ENCODE measurements at regions not wholly inside any gene's neighbourhood (a gene's known extent, or its start where the extent isn't known, plus 50 kb on each side); places are given as distances from the start of the nearest gene placed in this dataset.

DNA sequence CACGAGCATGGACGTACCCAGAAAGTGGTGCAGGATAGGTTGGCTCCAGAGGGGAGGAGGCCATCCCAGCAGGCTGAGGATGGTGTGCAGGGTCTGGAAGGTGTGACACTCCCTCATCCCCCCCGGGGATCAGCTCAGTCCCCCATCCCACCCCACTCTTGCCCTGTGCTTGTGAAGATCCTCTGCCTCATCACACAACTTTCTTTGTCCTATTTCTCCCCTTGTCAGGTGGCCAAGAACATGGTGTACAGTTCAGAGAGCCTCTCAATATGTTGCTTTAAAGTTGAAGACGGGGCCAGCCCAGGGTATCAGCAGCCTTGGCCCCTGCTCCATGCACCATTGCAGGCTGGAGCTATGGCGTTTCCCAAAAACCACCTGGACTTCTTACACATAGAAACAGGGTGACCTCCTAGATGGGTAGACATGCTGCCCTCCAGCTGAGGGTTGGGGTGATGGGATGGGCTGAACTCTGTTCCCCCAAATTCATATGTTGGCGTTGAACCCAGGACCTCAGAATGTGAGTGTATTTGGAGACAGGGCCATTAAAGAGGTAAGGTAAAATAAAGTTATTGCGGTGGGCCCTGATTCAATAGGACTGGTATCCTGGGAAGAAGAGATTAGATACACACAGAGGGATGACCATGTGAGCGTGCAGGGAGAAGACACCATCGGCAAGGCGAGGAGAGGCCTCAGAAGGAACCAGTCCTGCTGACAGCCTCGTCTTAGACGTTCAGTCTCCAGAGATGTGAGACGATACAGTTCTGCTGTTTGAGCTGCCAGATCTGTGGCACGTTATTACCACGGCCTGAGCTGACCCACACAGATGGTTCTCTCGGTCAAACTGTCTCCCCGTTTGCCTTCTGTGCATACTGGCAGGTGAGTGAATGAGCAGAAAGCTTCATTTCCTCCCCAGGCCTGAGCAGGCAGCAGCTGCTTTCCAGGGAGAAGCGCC, 272.5 kb downstream of the GADD45G start:
- TF ChIP-seq EZH2 (IDR thresholded peaks at IDR 0.05; ENCODE audit: borderline replicate concordance, low read depth, low read length, poor library complexity, severe bottlenecking): no peak
- TF ChIP-seq, protein P1, sequence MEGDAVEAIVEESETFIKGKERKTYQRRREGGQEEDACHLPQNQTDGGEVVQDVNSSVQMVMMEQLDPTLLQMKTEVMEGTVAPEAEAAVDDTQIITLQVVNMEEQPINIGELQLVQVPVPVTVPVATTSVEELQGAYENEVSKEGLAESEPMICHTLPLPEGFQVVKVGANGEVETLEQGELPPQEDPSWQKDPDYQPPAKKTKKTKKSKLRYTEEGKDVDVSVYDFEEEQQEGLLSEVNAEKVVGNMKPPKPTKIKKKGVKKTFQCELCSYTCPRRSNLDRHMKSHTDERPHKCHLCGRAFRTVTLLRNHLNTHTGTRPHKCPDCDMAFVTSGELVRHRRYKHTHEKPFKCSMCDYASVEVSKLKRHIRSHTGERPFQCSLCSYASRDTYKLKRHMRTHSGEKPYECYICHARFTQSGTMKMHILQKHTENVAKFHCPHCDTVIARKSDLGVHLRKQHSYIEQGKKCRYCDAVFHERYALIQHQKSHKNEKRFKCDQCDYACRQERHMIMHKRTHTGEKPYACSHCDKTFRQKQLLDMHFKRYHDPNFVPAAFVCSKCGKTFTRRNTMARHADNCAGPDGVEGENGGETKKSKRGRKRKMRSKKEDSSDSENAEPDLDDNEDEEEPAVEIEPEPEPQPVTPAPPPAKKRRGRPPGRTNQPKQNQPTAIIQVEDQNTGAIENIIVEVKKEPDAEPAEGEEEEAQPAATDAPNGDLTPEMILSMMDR (conservative IDR thresholded peaks at IDR 0.05; ENCODE audit: low read depth, low read length): no peak
